A549 (cell line): ENCODE measurements at regions not wholly inside any gene's neighbourhood (a gene's known extent, or its start where the extent isn't known, plus 50 kb on each side); places are given as distances from the start of the nearest gene placed in this dataset.

Experiments used
- ATAC-seq, 2 experiments: fragments of 200-7000 bp in 1 of 2; fragments of >200 bp in 1 of 2; cut with Nextera tagmentation in 1 of 2; cut with Tn5 transposase in 1 of 2; 3 replicates each; pipeline versions ENCODE4 v1.8.0 to v1.9.1; 2018 to 2020; ENCODE audit warnings: mild to moderate bottlenecking in 1 of 2, moderate library complexity in 1 of 2
- CTCF ChIA-PET: fragments of 300-600 bp; sonication (Branson Sonifier 250); formaldehyde crosslinking; extraction: SDS; loops from one replicate; lab custom pipeline; 2021; ENCODE audit warnings: antibody characterized with exemption, inconsistent platforms; lab: Yijun Ruan, JAX
- POLR2A ChIA-PET: fragments of 350-600 bp; formaldehyde crosslinking; extraction: SDS; loops from one replicate; lab custom pipeline; 2021; ENCODE audit warnings: antibody characterized with exemption, inconsistent platforms; lab: Yijun Ruan, JAX
- DNase-seq, 2 experiments: peaks; one replicate each; pipeline versions ENCODE4 v3.0.0 to v3.0.0-alpha.2; 2011 to 2016; ENCODE audit warnings: low read depth in 1 of 2, low spot score in 1 of 2
- FAIRE-seq: peaks from 2 replicates; lab custom pipeline; 2011; peaks lifted over from hg19 to GRCh38; lab: Jason Lieb, UNC
- H3K27ac ChIP-seq, 2 experiments: fragments of >200 bp; sonication (Bioruptor Twin); formaldehyde crosslinking; 3 replicates each; pipeline ENCODE4 v1.5.1; 2016 to 2017
- H3K4me1 ChIP-seq: fragments of >200 bp; sonication (Bioruptor Twin); formaldehyde crosslinking; 3 replicates; pipeline ENCODE4 v1.6.1; 2016
- H3K4me2 ChIP-seq: fragments of >200 bp; sonication (Bioruptor Twin); formaldehyde crosslinking; 3 replicates; pipeline ENCODE4 v1.6.1; 2016
- H3K4me3 ChIP-seq: fragments of >200 bp; sonication (Bioruptor Twin); formaldehyde crosslinking; 3 replicates; pipeline ENCODE4 v1.5.1; 2016
- H3K9me3 ChIP-seq: fragments of >200 bp; sonication (Bioruptor Twin); formaldehyde crosslinking; 3 replicates; pipeline ENCODE4 v1.6.1; 2016
- ATOH8 ChIP-seq: fragments of 250-450 bp; sonication (Bioruptor Pico); IDR thresholded peaks from 2 replicates; pipeline ENCODE4 v1.5.0; 2020; ENCODE audit warnings: low read depth, mild to moderate bottlenecking, moderate library complexity
- BCL3 ChIP-seq: fragments of >200 bp; sonication (Bioruptor Twin); formaldehyde crosslinking; IDR thresholded peaks from 3 replicates; pipeline ENCODE4 v1.6.1; 2016
- CBX2 ChIP-seq: fragments of 200-600 bp; sonication (generic); IDR thresholded peaks from 2 replicates; pipeline ENCODE4 v1.6.1; 2016; ENCODE audit warnings: low read depth, mild to moderate bottlenecking, borderline replicate concordance
- CEBPB ChIP-seq, 2 experiments: fragments of >200 bp in 1 of 2; sonication (Bioruptor Twin) in 1 of 2; formaldehyde crosslinking in 1 of 2; IDR thresholded peaks; 2 replicates each; pipeline ENCODE4 v1.6.1; 2012 to 2016
- CTCF ChIP-seq: fragments of >200 bp; sonication (Bioruptor Twin); formaldehyde crosslinking; IDR thresholded peaks from 3 replicates; pipeline ENCODE4 v1.5.1; 2016
- EHF ChIP-seq: fragments of 250-450 bp; sonication (Bioruptor Pico); IDR thresholded peaks from 2 replicates; pipeline ENCODE4 v1.5.0; 2020; ENCODE audit warnings: mild to moderate bottlenecking
- EHMT2 ChIP-seq: fragments of 200-600 bp; sonication (generic); IDR thresholded peaks from 2 replicates; pipeline ENCODE4 v1.6.1; 2016; ENCODE audit warnings: antibody characterized with exemption, low read depth, mild to moderate bottlenecking, moderate library complexity
- ESRRA ChIP-seq: fragments of 150-350 bp; IDR thresholded peaks from 2 replicates; pipeline ENCODE4 v1.6.1; 2014; ENCODE audit warnings: mild to moderate bottlenecking, low read length, borderline replicate concordance
- FOSB ChIP-seq: fragments of 250-450 bp; sonication (Bioruptor Pico); IDR thresholded peaks from 2 replicates; pipeline ENCODE4 v1.5.0; 2020; ENCODE audit warnings: mild to moderate bottlenecking, moderate library complexity
- GATA3 ChIP-seq: IDR thresholded peaks from 2 replicates; pipeline ENCODE4 v1.6.1; 2012; ENCODE audit warnings: borderline replicate concordance
- HEYL ChIP-seq: fragments of 250-450 bp; sonication (Bioruptor Pico); IDR thresholded peaks from 2 replicates; pipeline ENCODE4 v1.8.0; 2021; ENCODE audit warnings: mild to moderate bottlenecking, moderate library complexity
- HOXA7 ChIP-seq: fragments of 250-450 bp; sonication (Bioruptor Pico); IDR thresholded peaks from 2 replicates; pipeline ENCODE4 v1.5.0; 2020; ENCODE audit warnings: mild to moderate bottlenecking, moderate library complexity
- HOXB13 ChIP-seq: fragments of 250-450 bp; sonication (Bioruptor Pico); IDR thresholded peaks from 2 replicates; pipeline ENCODE4 v1.5.0; 2020; ENCODE audit warnings: low read depth, mild to moderate bottlenecking, moderate library complexity
- KDM5A ChIP-seq: fragments of 200-600 bp; sonication (generic); IDR thresholded peaks from 2 replicates; pipeline ENCODE4 v1.6.1; 2016; ENCODE audit warnings: antibody characterized with exemption, mild to moderate bottlenecking
- MAX ChIP-seq: IDR thresholded peaks from 2 replicates; pipeline ENCODE4 v1.6.1; 2012
- NPAS2 ChIP-seq: fragments of 250-450 bp; sonication (Bioruptor Pico); IDR thresholded peaks from 2 replicates; pipeline ENCODE4 v1.8.0; 2022; ENCODE audit warnings: mild to moderate bottlenecking, moderate library complexity, borderline replicate concordance
- NR3C1 ChIP-seq: fragments of >200 bp; sonication (Bioruptor Twin); formaldehyde crosslinking; IDR thresholded peaks from 3 replicates; pipeline ENCODE4 v1.6.1; 2017
- POLR2A ChIP-seq: IDR thresholded peaks from 2 replicates; pipeline ENCODE4 v1.6.1; 2012; ENCODE audit warnings: mild to moderate bottlenecking, low read length
- RARB ChIP-seq: fragments of 250-450 bp; sonication (Bioruptor Pico); IDR thresholded peaks from 2 replicates; pipeline ENCODE4 v1.8.0; 2021; ENCODE audit warnings: mild to moderate bottlenecking, moderate library complexity
- TP53 ChIP-seq: fragments of 250-450 bp; sonication (Bioruptor Pico); IDR thresholded peaks from 2 replicates; pipeline ENCODE4 v1.5.0; 2021; ENCODE audit warnings: mild to moderate bottlenecking, moderate library complexity
- USF2 ChIP-seq: fragments of 450-650 bp; IDR thresholded peaks from 2 replicates; pipeline ENCODE4 v1.6.1; 2014; ENCODE audit warnings: antibody characterized with exemption
- ZSCAN20 ChIP-seq: fragments of 250-450 bp; sonication (Bioruptor Pico); IDR thresholded peaks from 2 replicates; pipeline ENCODE4 v1.8.0; 2022; ENCODE audit warnings: mild to moderate bottlenecking, moderate library complexity
- WGBS: methylation state at CpG from one replicate; pipeline ENCODE4 v1.1.6; 2017; ENCODE audit errors: missing lambda C conversion rate; 5-methylcytosine and 5-hydroxymethylcytosine counted together

GRCh38 chr13:79692846-79693245, 211.9 kb downstream of the NDFIP2 start:
- TF ChIP-seq CTCF (no peak), POLR2A (no peak), GATA3 (no peak), BCL3 (no peak), CEBPB (IDR thresholded peaks at IDR 0.05) (no peak), NPAS2 (no peak), KDM5A (no peak), EHMT2 (no peak), MAX (no peak), HEYL (CRISPR knock-in tag) (no peak), ZSCAN20 (no peak), NR3C1 (no peak), ATOH8 (CRISPR knock-in tag) (no peak), EHF (CRISPR knock-in tag) (no peak), ESRRA (no peak), RARB (no peak), HOXB13 (CRISPR knock-in tag) (no peak), USF2 (no peak), TP53 (CRISPR knock-in tag) (no peak)
- no peak overlapping the region for H3K4me2 ChIP-seq
- WGBS, result 81% methylated on average over 1 of the region's 1 CpG
- no peaks in the 10 kb centered on the region for H3K4me1 ChIP-seq
- DNase-seq, result no peak
- no peak overlapping the region for H3K27ac ChIP-seq
- no peak for FAIRE-seq
- POLR2A ChIA-PET, result no interaction called here
- no peak for ATAC-seq
- H3K9me3 ChIP-seq, result no peaks in the 10 kb centered on the region
- CTCF ChIA-PET, result no interaction called here
- H3K4me3 ChIP-seq, result no peak overlapping the region

- H3K4me2 ChIP-seq, result no peak overlapping the region
- CTCF ChIA-PET, result no interaction called here
- POLR2A ChIA-PET, result no interaction called here
Observed at GRCh38 chr13:79691826-79692225, 210.9 kb downstream of the NDFIP2 start.

More at GRCh38 chr13:79691826-79692225, 210.9 kb downstream of the NDFIP2 start:
- no peaks in the 10 kb centered on the region for H3K9me3 ChIP-seq
- H3K4me3 ChIP-seq, result no peak overlapping the region
- FAIRE-seq (no peak), DNase-seq (no peak), ATAC-seq (no peak)
- no peaks in the 10 kb centered on the region for H3K4me1 ChIP-seq
- TF ChIP-seq USF2, result no peak
- no peak for TF ChIP-seq CBX2
- TF ChIP-seq FOSB (CRISPR knock-in tag), result no peak
- TF ChIP-seq HOXA7 (CRISPR knock-in tag), result no peak
- TF ChIP-seq HOXB13 (CRISPR knock-in tag), result no peak
- no peak overlapping the region for H3K27ac ChIP-seq
- WGBS, result 76% methylated on average over 3 of the region's 3 CpGs
